ENCODE measurements at regions not wholly inside any gene's neighbourhood (a gene's known extent, or its start where the extent isn't known, plus 50 kb on each side); places are given as distances from the start of the nearest gene placed in this dataset.

DNA sequence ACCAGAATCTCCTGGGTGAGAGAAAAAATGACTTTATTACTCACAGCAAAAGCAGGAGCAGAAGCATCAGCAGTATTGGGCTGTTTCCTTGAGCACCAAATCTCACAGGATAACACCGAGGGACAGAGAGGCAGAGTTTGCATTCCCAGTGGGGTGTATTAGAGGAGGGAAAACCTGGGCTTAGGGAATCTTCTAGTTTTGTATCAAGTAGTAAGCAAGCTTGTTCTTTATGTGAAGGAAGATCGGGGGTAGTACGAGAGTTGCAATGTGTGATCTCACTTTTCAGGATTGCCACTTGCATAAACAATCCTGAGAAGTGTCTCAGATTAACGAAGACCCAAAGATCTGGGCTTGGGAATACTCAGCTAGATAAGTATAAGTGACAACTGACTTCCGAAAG, 1163.0 kb downstream of the TAF11L14 start:
- Histone ChIP-seq H3K4me1 (ENCODE audit: insufficient read depth, low read length) (peaks cover 2% of the 10 kb centered on the region; the same call in 1 of the 2 replicates), H3K79me1 (ENCODE audit: insufficient read depth, low read depth, low read length, poor library complexity, severe bottlenecking) (no peaks in the 10 kb centered on the region), H4K91ac (ENCODE audit: insufficient read length, low read depth, low read length) (no peak overlapping the region), H3K9me3 (ENCODE audit: control insufficient read depth, low read depth, low read length) (no peaks in the 10 kb centered on the region), H3K79me2 (ENCODE audit: insufficient read depth, low read length) (no peaks in the 10 kb centered on the region), H3K27ac (ENCODE audit: insufficient read length, low read depth, low read length) (no peak overlapping the region), H3K4ac (ENCODE audit: low read depth, low read length) (no peak overlapping the region), H2BK20ac (ENCODE audit: low read depth, low read length, poor library complexity, severe bottlenecking) (no peak overlapping the region), H3K23ac (ENCODE audit: insufficient read length, low read depth, low read length) (no peak overlapping the region), H2BK5ac (ENCODE audit: insufficient read length, low read length) (no peak overlapping the region), H4K8ac (replicated peaks; ENCODE audit: insufficient read length, low read depth, low read length) (no peak overlapping the region), H3K56ac (ENCODE audit: insufficient read length, low read depth, low read length) (no peak overlapping the region), H4K5ac (ENCODE audit: insufficient read length, low read depth, low read length) (no peak overlapping the region), H2AFZ (ENCODE audit: low read length) (no peak overlapping the region), H3K9ac (ENCODE audit: extremely low read depth, insufficient read length, low read length) (no peak overlapping the region), H3K27me3 (ENCODE audit: insufficient read depth, low read length) (no peaks in the 10 kb centered on the region), H2BK120ac (ENCODE audit: low read depth, low read length, poor library complexity, severe bottlenecking) (no peak overlapping the region), H2BK12ac (ENCODE audit: insufficient read length, low read depth, low read length) (no peak overlapping the region), H3K14ac (ENCODE audit: insufficient read depth, low read length) (no peak overlapping the region), H3T11ph (ENCODE audit: low read length) (no peak overlapping the region), H3K18ac (ENCODE audit: insufficient read length, low read depth, low read length) (no peak overlapping the region), H4K20me1 (ENCODE audit: control insufficient read depth, insufficient read depth, insufficient read length) (no peaks in the 10 kb centered on the region), H3K4me2 (ENCODE audit: insufficient read depth, insufficient read length, low read length) (peak overlapping the region; percentile 32), H3K23me2 (ENCODE audit: insufficient read length, low read depth, low read length, poor library complexity, severe bottlenecking) (no peaks in the 10 kb centered on the region), H2BK15ac (ENCODE audit: low read depth, low read length) (no peak overlapping the region), H2AK5ac (ENCODE audit: insufficient read length, low read length) (no peak overlapping the region)
- peaks cover 3% of the 10 kb centered on the region in 3 experiments; a peak in 4 of 7 replicates for H3K36me3 Mint-ChIP-seq (ENCODE audit: insufficient read depth in 1 of 3, low read depth in 3 of 3)
- H3K27ac Mint-ChIP-seq, result peak overlapping the region in 2 of 3 experiments; percentile 61 to 93; a peak in 4 of 7 replicates
- DNase-seq, result no peak
- peaks cover 50 to 52% of the 10 kb centered on the region in 2 experiments for H3K4me1 Mint-ChIP-seq
- no peaks in the 10 kb centered on the region; a peak in 2 of 5 replicates for H3K9me3 Mint-ChIP-seq
- no CpG with 5 or more reads among the region's 5 CpGs for WGBS (ENCODE audit: extremely low coverage, insufficient read length, low lambda C conversion rate)
- H3K4me3 Mint-ChIP-seq, result no peak overlapping the region; a peak in 1 of 5 replicates
- H3K27me3 Mint-ChIP-seq (ENCODE audit: low read depth), result no peaks in the 10 kb centered on the region
- TF ChIP-seq, protein P1, sequence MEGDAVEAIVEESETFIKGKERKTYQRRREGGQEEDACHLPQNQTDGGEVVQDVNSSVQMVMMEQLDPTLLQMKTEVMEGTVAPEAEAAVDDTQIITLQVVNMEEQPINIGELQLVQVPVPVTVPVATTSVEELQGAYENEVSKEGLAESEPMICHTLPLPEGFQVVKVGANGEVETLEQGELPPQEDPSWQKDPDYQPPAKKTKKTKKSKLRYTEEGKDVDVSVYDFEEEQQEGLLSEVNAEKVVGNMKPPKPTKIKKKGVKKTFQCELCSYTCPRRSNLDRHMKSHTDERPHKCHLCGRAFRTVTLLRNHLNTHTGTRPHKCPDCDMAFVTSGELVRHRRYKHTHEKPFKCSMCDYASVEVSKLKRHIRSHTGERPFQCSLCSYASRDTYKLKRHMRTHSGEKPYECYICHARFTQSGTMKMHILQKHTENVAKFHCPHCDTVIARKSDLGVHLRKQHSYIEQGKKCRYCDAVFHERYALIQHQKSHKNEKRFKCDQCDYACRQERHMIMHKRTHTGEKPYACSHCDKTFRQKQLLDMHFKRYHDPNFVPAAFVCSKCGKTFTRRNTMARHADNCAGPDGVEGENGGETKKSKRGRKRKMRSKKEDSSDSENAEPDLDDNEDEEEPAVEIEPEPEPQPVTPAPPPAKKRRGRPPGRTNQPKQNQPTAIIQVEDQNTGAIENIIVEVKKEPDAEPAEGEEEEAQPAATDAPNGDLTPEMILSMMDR (conservative IDR thresholded peaks at IDR 0.05), result no peak

Data from H9 (cell line).